Common myeloid progenitor, CD34-positive (primary cell): ENCODE measurements at regions not wholly inside any gene's neighbourhood (a gene's known extent, or its start where the extent isn't known, plus 50 kb on each side); places are given as distances from the start of the nearest gene placed in this dataset.

Source experiments
- CTCF ChIA-PET: fragments of 350-600 bp; sonication (Branson Sonifier 250); formaldehyde crosslinking; loops from one replicate; lab custom pipeline; 2021; ENCODE audit warnings: antibody characterized with exemption; lab: Charles Lee
- POLR2A ChIA-PET: fragments of 350-600 bp; sonication (Branson Sonifier 250); formaldehyde crosslinking; loops from one replicate; lab custom pipeline; 2021; ENCODE audit warnings: antibody characterized with exemption; lab: Charles Lee
- DNase-seq, 3 donors: peaks; one replicate each; pipeline versions ENCODE4 v3.0.0 to v3.0.0-alpha.2; 2013
- H3K27ac ChIP-seq, 2 experiments: 1 replicate in 1 of 2; 2 replicates in 1 of 2; pipeline ENCODE4 v1.7.0; 2013; ENCODE audit warnings: inconsistent platforms in 2 of 2, low read length in 2 of 2, mild to moderate bottlenecking in 2 of 2, low read depth in 1 of 2, moderate library complexity in 1 of 2; ENCODE audit not compliant: severe bottlenecking in 2 of 2, insufficient read depth in 1 of 2, poor library complexity in 1 of 2
- H3K27me3 ChIP-seq, 5 experiments: replicated peaks in 2 of 5; 1 replicate in 3 of 5; 2 replicates in 2 of 5; pipeline versions ENCODE4 v1.6.1 to v1.7.0; 2013; ENCODE audit warnings: low read length in 4 of 5, mild to moderate bottlenecking in 2 of 5, moderate library complexity in 2 of 5, inconsistent platforms in 1 of 5; ENCODE audit not compliant: insufficient read depth in 5 of 5, control insufficient read depth in 4 of 5
- H3K36me3 ChIP-seq, 4 experiments: 1 replicate in 2 of 4; 2 replicates in 2 of 4; pipeline versions ENCODE4 v1.6.1 to v1.7.0; 2013; ENCODE audit warnings: low read length in 3 of 4, control low read depth in 1 of 4, mild to moderate bottlenecking in 1 of 4; ENCODE audit not compliant: control insufficient read depth in 4 of 4, insufficient read depth in 4 of 4
- H3K4me1 ChIP-seq, 4 experiments: 1 replicate in 3 of 4; 2 replicates in 1 of 4; pipeline versions ENCODE4 v1.6.1 to v1.7.1; 2013; ENCODE audit warnings: low read length in 3 of 4, mild to moderate bottlenecking in 3 of 4, control low read depth in 1 of 4, inconsistent platforms in 1 of 4, moderate library complexity in 1 of 4; ENCODE audit not compliant: control insufficient read depth in 4 of 4, insufficient read depth in 4 of 4; ENCODE audit errors: control extremely low read depth in 1 of 4
- H3K4me3 ChIP-seq, 7 experiments: 1 replicate in 4 of 7; 2 replicates in 3 of 7; pipeline versions ENCODE4 v1.5.1 to v1.7.0; 2013; ENCODE audit warnings: mild to moderate bottlenecking in 7 of 7, low read length in 6 of 7, moderate library complexity in 6 of 7, inconsistent platforms in 2 of 7, low read depth in 2 of 7, control low read depth in 1 of 7; ENCODE audit not compliant: insufficient read depth in 4 of 7, control insufficient read depth in 1 of 7; ENCODE audit errors: extremely low read depth in 1 of 7
- H3K9me3 ChIP-seq, 5 experiments: 1 replicate in 4 of 5; 2 replicates in 1 of 5; pipeline versions ENCODE4 v1.6.1 to v1.7.1; 2013; ENCODE audit warnings: low read length in 4 of 5, mild to moderate bottlenecking in 2 of 5, inconsistent platforms in 1 of 5, low read depth in 1 of 5, moderate library complexity in 1 of 5; ENCODE audit not compliant: control insufficient read depth in 4 of 5, insufficient read depth in 2 of 5; ENCODE audit errors: control extremely low read depth in 1 of 5
- WGBS: methylation state at CpG from one replicate; pipeline ENCODE4 v1.1.5; 2013; ENCODE audit not compliant: insufficient coverage; 5-methylcytosine and 5-hydroxymethylcytosine counted together

GRCh38 chr12:45536284-45536683 lies 193.2 kb upstream of the ARID2 start:
- Histone ChIP-seq H3K36me3 (no peaks in the 10 kb centered on the region), H3K27ac (no peak overlapping the region), H3K9me3 (no peaks in the 10 kb centered on the region), H3K4me3 (no peak overlapping the region), H3K27me3 (no peaks in the 10 kb centered on the region), H3K4me1 (no peaks in the 10 kb centered on the region)
- DNase-seq = no peak
- CTCF ChIA-PET = no interaction called here
- POLR2A ChIA-PET = no interaction called here
- WGBS = no CpG with 5 or more reads among the region's 1 CpG

GRCh38 chr12:45540661-45541341 lies 188.7 kb upstream of the ARID2 start:
- H3K27me3 ChIP-seq = no peaks in the 10 kb centered on the region
- no peaks in the 10 kb centered on the region for H3K9me3 ChIP-seq
- WGBS = no CpG with 5 or more reads among the region's 1 CpG
- POLR2A ChIA-PET = no interaction called here
- peak in 1 of 3 donors; percentile 10 for DNase-seq
- no peaks in the 10 kb centered on the region for H3K4me1 ChIP-seq
- H3K4me3 ChIP-seq = no peak overlapping the region
- H3K36me3 ChIP-seq = no peaks in the 10 kb centered on the region
- CTCF ChIA-PET = interaction anchor here (0.8 to 1.8 kb wide), 6 partner anchors 8 to 219 kb away, joined by 3 to 5 read pairs (median 4); no protein-coding TSS in a partner anchor
- no peak overlapping the region for H3K27ac ChIP-seq

GRCh38 chr12:45543887-45544286 lies 185.6 kb upstream of the ARID2 start:
- Histone ChIP-seq H3K36me3 (no peaks in the 10 kb centered on the region), H3K9me3 (no peaks in the 10 kb centered on the region), H3K4me1 (no peaks in the 10 kb centered on the region), H3K27ac (no peak overlapping the region), H3K4me3 (no peak overlapping the region), H3K27me3 (no peaks in the 10 kb centered on the region)
- DNase-seq = peak; percentile 85 to 90 (median 88)
- 0% methylated on average over 1 of the region's 2 CpGs for WGBS
- CTCF ChIA-PET = interaction anchor here (0.8 to 6.9 kb wide), 26 partner anchors 9 to 1477 kb away, joined by 3 to 82 read pairs (median 4); partner anchors contain the start of gene ARID2
- POLR2A ChIA-PET = interaction anchor here (0.5 to 1.0 kb wide), 3 partner anchors 145 to 184 kb away, joined by 3 to 4 read pairs (median 3); no protein-coding TSS in a partner anchor

- ChIA-PET CTCF (interaction anchor here (1.4 to 6.9 kb wide), 4 partner anchors 9 to 216 kb away, joined by 4 to 82 read pairs (median 4); partner anchors contain the start of gene ARID2), POLR2A (no interaction called here)
- no peaks in the 10 kb centered on the region for H3K4me1 ChIP-seq
- no peaks in the 10 kb centered on the region for H3K27me3 ChIP-seq
- no peaks in the 10 kb centered on the region for H3K9me3 ChIP-seq
- WGBS = 90% methylated on average over 2 of the region's 2 CpGs
- no peak overlapping the region for H3K4me3 ChIP-seq
- H3K36me3 ChIP-seq = no peaks in the 10 kb centered on the region
- DNase-seq = no peak
- no peak overlapping the region for H3K27ac ChIP-seq
These were observed 183.0 kb upstream of the ARID2 start for GRCh38 chr12:45546545-45546944.

- Histone ChIP-seq H3K4me3 (no peak overlapping the region), H3K9me3 (no peaks in the 10 kb centered on the region), H3K36me3 (no peaks in the 10 kb centered on the region), H3K27me3 (no peaks in the 10 kb centered on the region), H3K4me1 (no peaks in the 10 kb centered on the region), H3K27ac (no peak overlapping the region)
- WGBS = 100% methylated on average over 1 of the region's 1 CpG
- ChIA-PET CTCF (interaction anchor here (1.2 to 6.9 kb wide), 5 partner anchors 8 to 215 kb away, joined by 3 to 82 read pairs (median 4); partner anchors contain the start of gene ARID2), POLR2A (no interaction called here)
- no peak for DNase-seq
These were observed 182.4 kb upstream of the ARID2 start for GRCh38 chr12:45547132-45547531.

- no CpG with 5 or more reads among the region's 1 CpG for WGBS
- H3K9me3 ChIP-seq = no peaks in the 10 kb centered on the region
- CTCF ChIA-PET = interaction anchor here (1.2 to 6.9 kb wide), 4 partner anchors 8 to 179 kb away, joined by 3 to 82 read pairs (median 4); partner anchors contain the start of gene ARID2
These were observed 181.7 kb upstream of the ARID2 start for GRCh38 chr12:45547822-45548221.

GRCh38 chr12:45548426-45548825 lies 181.1 kb upstream of the ARID2 start:
- WGBS = 100% methylated on average over 2 of the region's 4 CpGs
- ChIA-PET POLR2A (no interaction called here), CTCF (interaction anchor here (0.7 to 6.9 kb wide), 4 partner anchors 8 to 178 kb away, joined by 3 to 82 read pairs (median 4); partner anchors contain the start of gene ARID2)
- no peaks in the 10 kb centered on the region for H3K4me1 ChIP-seq
- no peaks in the 10 kb centered on the region for H3K9me3 ChIP-seq
- H3K27ac ChIP-seq = no peak overlapping the region
- no peak for DNase-seq
- no peaks in the 10 kb centered on the region for H3K27me3 ChIP-seq
- no peak overlapping the region for H3K4me3 ChIP-seq
- no peaks in the 10 kb centered on the region for H3K36me3 ChIP-seq

More at GRCh38 chr12:45547822-45548221, 181.7 kb upstream of the ARID2 start:
- POLR2A ChIA-PET = no interaction called here
- Histone ChIP-seq H3K27ac (no peak overlapping the region), H3K4me3 (no peak overlapping the region), H3K27me3 (no peaks in the 10 kb centered on the region), H3K36me3 (no peaks in the 10 kb centered on the region), H3K4me1 (no peaks in the 10 kb centered on the region)
- peak in 2 of 3 donors; percentile 15 for DNase-seq
